HUES64 (cell line): ENCODE measurements at regions not wholly inside any gene's neighbourhood (a gene's known extent, or its start where the extent isn't known, plus 50 kb on each side); places are given as distances from the start of the nearest gene placed in this dataset.

ENCODE experiments used
- H3K27ac ChIP-seq: 2 replicates; pipeline ENCODE4 v1.7.0; 2013; ENCODE audit warnings: low read depth, low read length, inconsistent platforms
- H3K27me3 ChIP-seq: 2 replicates; pipeline ENCODE4 v1.6.1; 2013; ENCODE audit warnings: mild to moderate bottlenecking, low read length; ENCODE audit not compliant: insufficient read depth
- H3K36me3 ChIP-seq: 2 replicates; pipeline ENCODE4 v1.6.1; 2013; ENCODE audit warnings: mild to moderate bottlenecking, low read length; ENCODE audit not compliant: insufficient read depth
- H3K4me1 ChIP-seq: 2 replicates; pipeline ENCODE4 v1.6.1; 2013; ENCODE audit warnings: mild to moderate bottlenecking, low read length, moderate library complexity; ENCODE audit not compliant: insufficient read depth
- H3K4me3 ChIP-seq: 2 replicates; pipeline ENCODE4 v1.5.1; 2013; ENCODE audit warnings: mild to moderate bottlenecking, low read length, moderate library complexity
- H3K9ac ChIP-seq: 2 replicates; pipeline ENCODE4 v1.6.1; 2013; ENCODE audit warnings: mild to moderate bottlenecking, low read depth, low read length
- H3K9me3 ChIP-seq: 2 replicates; pipeline ENCODE4 v1.6.1; 2013; ENCODE audit warnings: low read depth, low read length; ENCODE audit not compliant: insufficient read depth
- WGBS: fragments of 150-250, 120-280 bp; methylation state at CpG from one replicate; pipeline ENCODE4 v1.1.7; 2013; ENCODE audit warnings: missing lambda C conversion rate; 5-methylcytosine and 5-hydroxymethylcytosine counted together

DNA sequence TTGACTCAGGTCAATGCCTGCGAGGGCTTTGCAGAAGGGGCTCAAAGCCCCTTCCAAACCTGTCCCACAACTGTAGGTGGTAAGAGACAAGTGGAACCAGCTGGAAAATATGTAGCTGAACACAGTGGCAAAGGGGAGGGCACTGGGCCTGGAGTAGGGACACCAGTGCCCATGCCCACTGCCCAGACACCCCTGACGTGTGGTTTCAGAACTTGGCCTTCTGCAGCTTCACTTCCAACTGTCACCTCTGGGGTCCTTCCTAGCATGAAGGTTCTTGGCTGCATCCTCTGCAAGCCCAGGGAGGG is 233.1 kb upstream of the IRX1 start:
- Histone ChIP-seq H3K9ac (no peak overlapping the region), H3K27me3 (no peaks in the 10 kb centered on the region), H3K27ac (no peak overlapping the region), H3K4me3 (no peak overlapping the region), H3K4me1 (no peaks in the 10 kb centered on the region), H3K9me3 (no peaks in the 10 kb centered on the region), H3K36me3 (no peaks in the 10 kb centered on the region)
- 92% methylated on average over 2 of the region's 2 CpGs for WGBS

GRCh38 chr5:3361811-3362605 is 233.6 kb upstream of the IRX1 start:
- no peak overlapping the region for H3K4me3 ChIP-seq
- 90% methylated on average over 9 of the region's 9 CpGs for WGBS
- H3K4me1 ChIP-seq = no peaks in the 10 kb centered on the region
- no peaks in the 10 kb centered on the region for H3K36me3 ChIP-seq
- H3K27ac ChIP-seq = no peak overlapping the region
- no peak overlapping the region for H3K9ac ChIP-seq
- H3K9me3 ChIP-seq = no peaks in the 10 kb centered on the region
- H3K27me3 ChIP-seq = no peaks in the 10 kb centered on the region

DNA sequence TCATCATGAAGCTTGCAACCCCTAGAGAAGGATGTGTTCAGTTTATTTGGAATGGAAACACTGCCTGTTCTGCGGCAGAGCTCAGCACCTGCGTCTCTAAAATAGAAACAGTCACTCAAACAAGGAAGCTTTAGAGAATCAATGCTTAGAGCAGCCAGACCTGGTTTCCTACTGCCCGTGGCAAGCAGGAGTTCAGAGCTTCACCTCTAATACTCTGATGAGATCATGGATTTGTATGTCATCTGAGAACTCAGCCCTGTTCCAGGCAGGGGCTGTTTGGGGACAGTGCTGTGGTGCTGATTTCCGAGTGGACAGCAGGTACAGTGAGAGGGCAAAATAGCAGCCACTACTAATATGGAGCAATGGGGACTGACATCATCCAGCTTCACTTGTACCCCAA is 236.0 kb upstream of the IRX1 start:
- Histone ChIP-seq H3K9ac (no peak overlapping the region), H3K9me3 (no peaks in the 10 kb centered on the region), H3K4me1 (no peaks in the 10 kb centered on the region), H3K36me3 (no peaks in the 10 kb centered on the region), H3K27ac (no peak overlapping the region), H3K27me3 (no peaks in the 10 kb centered on the region), H3K4me3 (no peak overlapping the region)
- WGBS = 92% methylated on average over 4 of the region's 4 CpGs

DNA sequence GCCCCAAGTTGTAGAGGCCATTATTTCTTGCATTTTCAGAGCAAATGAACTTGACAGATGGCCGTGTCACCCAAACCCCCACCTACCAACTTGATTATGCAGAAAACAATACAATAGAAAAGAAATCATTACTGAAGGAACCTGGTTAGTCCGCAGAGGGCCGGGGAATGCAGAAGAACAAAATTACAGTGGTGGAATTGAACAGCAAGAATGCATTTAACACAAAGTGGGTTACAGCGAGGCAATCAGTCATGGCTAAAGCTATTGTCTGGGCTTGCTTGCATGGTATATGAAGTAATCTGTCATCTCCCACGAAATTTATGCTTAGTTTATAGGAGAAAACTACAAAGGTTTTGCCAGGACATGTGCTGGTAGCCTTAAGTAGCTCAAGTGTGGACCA is 238.3 kb upstream of the IRX1 start:
- Histone ChIP-seq H3K9ac (no peak overlapping the region), H3K27me3 (no peaks in the 10 kb centered on the region), H3K36me3 (no peaks in the 10 kb centered on the region), H3K4me3 (no peak overlapping the region), H3K27ac (no peak overlapping the region), H3K4me1 (no peaks in the 10 kb centered on the region), H3K9me3 (no peaks in the 10 kb centered on the region)
- 89% methylated on average over 5 of the region's 5 CpGs for WGBS

- H3K27me3 ChIP-seq = no peaks in the 10 kb centered on the region
- no peak overlapping the region for H3K9ac ChIP-seq
- no peak overlapping the region for H3K27ac ChIP-seq
- H3K36me3 ChIP-seq = no peaks in the 10 kb centered on the region
- no peaks in the 10 kb centered on the region for H3K4me1 ChIP-seq
- no peak overlapping the region for H3K4me3 ChIP-seq
- H3K9me3 ChIP-seq = no peaks in the 10 kb centered on the region
Measured at GRCh38 chr5:3356016-3356415, 239.6 kb upstream of the IRX1 start.

DNA sequence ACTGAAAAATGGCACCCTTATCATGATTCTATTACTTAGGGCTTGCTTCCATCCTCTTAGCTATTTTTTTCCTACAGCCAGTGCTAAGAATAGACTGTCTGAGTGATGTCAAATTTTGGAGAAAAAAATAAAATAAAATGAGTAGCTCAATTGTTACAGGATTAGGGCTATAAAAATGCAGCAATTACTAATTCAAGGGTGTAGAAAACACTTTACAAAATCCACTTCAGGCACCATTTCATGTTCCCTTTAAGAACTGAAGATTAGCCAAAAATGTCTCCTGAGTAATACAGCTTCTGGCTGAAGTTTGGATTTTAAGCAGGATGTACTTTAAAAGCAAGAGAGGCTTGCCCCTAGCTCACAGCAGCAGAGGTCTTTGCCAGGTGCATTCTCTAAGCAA is 240.5 kb upstream of the IRX1 start:
- H3K9me3 ChIP-seq = no peaks in the 10 kb centered on the region
- no peaks in the 10 kb centered on the region for H3K27me3 ChIP-seq
- no peak overlapping the region for H3K27ac ChIP-seq
- no peak overlapping the region for H3K4me3 ChIP-seq
- H3K4me1 ChIP-seq = no peaks in the 10 kb centered on the region
- H3K9ac ChIP-seq = no peak overlapping the region
- H3K36me3 ChIP-seq = no peaks in the 10 kb centered on the region

GRCh38 chr5:3354606-3355005 is 241.0 kb upstream of the IRX1 start:
- Histone ChIP-seq H3K9ac (no peak overlapping the region), H3K27me3 (no peaks in the 10 kb centered on the region)
- 88% methylated on average over 7 of the region's 7 CpGs for WGBS

DNA sequence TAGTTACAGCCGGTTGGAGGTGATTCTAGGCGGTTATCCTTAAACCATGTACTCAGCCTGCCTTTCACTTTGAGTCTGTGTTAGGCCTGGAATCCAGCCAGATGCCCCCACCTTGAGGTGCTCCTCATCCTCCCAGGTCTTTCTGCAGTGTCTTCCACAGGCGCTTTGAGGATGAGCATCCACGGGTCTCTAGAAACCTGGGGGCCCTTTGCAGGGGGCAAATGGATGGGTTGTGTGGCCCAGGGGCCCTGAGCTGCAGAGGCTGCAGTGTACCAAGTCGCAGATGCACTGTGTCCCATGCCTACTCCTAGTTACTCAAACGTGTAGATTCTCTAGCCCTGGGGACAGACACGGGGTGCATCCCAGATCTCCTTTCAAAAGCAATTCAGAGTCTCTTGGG is 242.1 kb upstream of the IRX1 start:
- no peaks in the 10 kb centered on the region for H3K4me1 ChIP-seq
- no peaks in the 10 kb centered on the region for H3K9me3 ChIP-seq
- H3K4me3 ChIP-seq = no peak overlapping the region
- H3K36me3 ChIP-seq = no peaks in the 10 kb centered on the region
- 80% methylated on average over 7 of the region's 7 CpGs for WGBS
- no peak overlapping the region for H3K9ac ChIP-seq
- no peaks in the 10 kb centered on the region for H3K27me3 ChIP-seq
- no peak overlapping the region for H3K27ac ChIP-seq

More at GRCh38 chr5:3354606-3355005, 241.0 kb upstream of the IRX1 start:
- Histone ChIP-seq H3K4me1 (no peaks in the 10 kb centered on the region), H3K27ac (no peak overlapping the region), H3K9me3 (no peaks in the 10 kb centered on the region), H3K36me3 (no peaks in the 10 kb centered on the region), H3K4me3 (no peak overlapping the region)

DNA sequence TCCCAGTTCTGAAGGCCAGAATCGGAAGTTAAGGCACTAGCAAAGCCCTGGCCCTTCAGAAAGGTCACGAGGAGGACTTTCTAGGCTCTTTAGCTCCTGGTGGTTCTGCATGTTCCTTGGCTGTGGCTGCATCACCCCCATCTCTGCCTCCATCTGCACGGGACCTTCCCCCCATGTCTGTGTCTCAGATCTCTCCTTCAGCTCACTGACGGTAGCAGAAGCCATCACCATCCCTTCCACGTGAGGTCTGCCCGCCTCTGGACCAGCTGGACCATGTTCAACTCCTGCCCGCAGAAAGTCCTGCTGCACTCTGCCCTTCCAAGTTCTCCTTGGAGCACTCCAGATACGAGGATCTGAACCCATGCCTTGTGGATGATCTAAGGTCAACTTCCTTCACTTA is 242.9 kb upstream of the IRX1 start:
- H3K9ac ChIP-seq = no peak overlapping the region
- H3K27ac ChIP-seq = no peak overlapping the region
- H3K4me1 ChIP-seq = no peaks in the 10 kb centered on the region
- H3K36me3 ChIP-seq = no peaks in the 10 kb centered on the region
- no peaks in the 10 kb centered on the region for H3K27me3 ChIP-seq
- no peak overlapping the region for H3K4me3 ChIP-seq
- 95% methylated on average over 8 of the region's 8 CpGs for WGBS
- no peaks in the 10 kb centered on the region for H3K9me3 ChIP-seq

DNA sequence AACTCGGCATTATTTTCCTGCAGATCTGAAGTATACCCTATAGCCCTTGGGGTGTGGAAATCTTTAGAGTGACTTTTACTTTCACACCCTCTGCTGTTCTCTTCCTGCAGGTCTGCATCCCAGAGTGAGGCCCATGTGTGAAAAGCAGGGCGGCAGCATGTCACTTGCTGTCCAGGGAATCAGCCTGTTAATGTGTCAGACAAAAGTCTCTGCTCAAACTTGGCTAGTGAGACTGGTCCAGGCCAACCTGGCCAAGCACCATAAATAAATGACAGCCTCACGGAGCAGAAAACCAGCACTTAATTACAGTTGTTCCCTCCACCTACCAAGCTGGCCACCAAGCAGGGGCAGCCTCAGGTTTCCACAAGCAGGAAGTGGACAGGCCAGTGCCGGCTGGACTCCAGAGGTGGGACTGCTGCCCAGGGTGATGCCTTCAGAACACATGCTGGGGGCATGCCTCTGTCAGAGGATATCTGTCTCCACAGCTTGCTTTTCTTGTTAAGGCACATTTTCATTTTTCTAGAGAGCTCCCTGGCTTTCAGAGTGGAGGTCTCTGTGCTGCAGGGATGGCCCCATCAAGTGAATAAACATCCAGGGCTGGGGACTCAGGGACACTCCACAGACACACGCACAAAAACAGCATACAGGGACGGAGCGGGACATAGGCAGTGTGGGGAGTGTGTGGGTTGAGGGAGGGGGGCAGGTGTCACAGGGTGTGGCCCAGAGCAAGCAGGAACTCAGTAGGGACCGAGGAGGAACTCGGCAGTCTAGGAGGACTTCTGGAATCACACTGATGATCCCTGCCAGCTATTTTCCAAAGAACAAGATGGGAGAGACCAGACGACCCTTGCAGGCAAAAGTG is 243.8 kb upstream of the IRX1 start:
- Histone ChIP-seq H3K4me3 (no peak overlapping the region), H3K27ac (no peak overlapping the region)
- 89% methylated on average over 10 of the region's 10 CpGs for WGBS

DNA sequence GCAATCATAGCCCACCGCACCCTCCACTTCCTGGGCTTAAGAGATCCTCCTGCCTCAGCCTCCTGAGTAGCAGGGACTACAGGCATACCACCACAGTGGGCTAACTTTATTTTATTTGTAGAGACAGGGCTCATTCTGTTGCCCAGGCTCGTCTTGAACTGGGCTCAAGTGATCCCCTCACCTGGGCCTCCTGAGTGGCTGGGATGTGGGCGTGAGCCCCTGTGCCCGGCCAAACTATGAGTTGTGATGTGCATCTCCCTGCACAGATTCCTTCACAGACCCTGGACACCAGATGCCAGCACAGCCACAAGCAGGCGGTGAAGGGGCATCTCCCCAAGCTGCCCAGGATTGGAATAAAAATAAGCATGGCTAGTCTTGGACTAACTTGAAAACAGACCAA is 244.9 kb upstream of the IRX1 start:
- H3K27ac ChIP-seq = no peak overlapping the region
- WGBS = 93% methylated on average over 5 of the region's 5 CpGs
- H3K36me3 ChIP-seq = no peaks in the 10 kb centered on the region
- H3K9ac ChIP-seq = no peak overlapping the region
- H3K4me3 ChIP-seq = no peak overlapping the region
- H3K27me3 ChIP-seq = no peaks in the 10 kb centered on the region
- no peaks in the 10 kb centered on the region for H3K9me3 ChIP-seq
- H3K4me1 ChIP-seq = no peaks in the 10 kb centered on the region

More for the DNA sequence above, 243.8 kb upstream of the IRX1 start:
- Histone ChIP-seq H3K4me1 (no peaks in the 10 kb centered on the region), H3K9me3 (no peaks in the 10 kb centered on the region), H3K36me3 (no peaks in the 10 kb centered on the region), H3K27me3 (no peaks in the 10 kb centered on the region), H3K9ac (no peak overlapping the region)
